ENCODE measurements at regions not wholly inside any gene's neighbourhood (a gene's known extent, or its start where the extent isn't known, plus 50 kb on each side); places are given as distances from the start of the nearest gene placed in this dataset.

DNA sequence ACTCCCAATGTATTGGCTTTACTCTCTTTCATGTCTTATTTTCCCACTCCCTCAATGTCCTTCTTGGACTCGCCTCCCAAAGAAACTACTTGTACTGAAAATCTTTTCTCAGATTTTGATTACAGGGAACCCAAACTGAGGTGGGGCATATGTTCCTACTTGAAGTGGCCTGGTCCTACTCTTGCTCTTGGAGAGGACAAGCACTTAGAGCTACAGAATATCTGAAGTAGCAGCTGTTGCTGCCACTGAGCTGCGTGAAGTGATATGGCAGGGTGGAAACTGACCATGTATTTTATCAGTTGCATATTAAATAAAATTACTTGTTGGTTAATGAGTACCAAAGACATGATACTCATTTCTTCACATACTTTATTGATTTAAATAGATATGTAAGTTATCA, 129.5 kb downstream of the TSEN15 start:
- TF ChIP-seq NFIC (IDR thresholded peaks at IDR 0.05; ENCODE audit: low read depth, low read length) (no peak), MAX (IDR thresholded peaks at IDR 0.05; ENCODE audit: low read depth, low read length) (no peak)

Measured in GM12878 (cell line).